Stimulated activated CD4-positive, alpha-beta T cell treated with anti-CD3 and anti-CD28 coated beads, Interleukin-12 subunit alpha, Interleukin-12 subunit beta, amount 100 ng/mL, for 4 hours (primary cell): ENCODE measurements at regions not wholly inside any gene's neighbourhood (a gene's known extent, or its start where the extent isn't known, plus 50 kb on each side); places are given as distances from the start of the nearest gene placed in this dataset.

Experiments used
- DNase-seq: peaks from one replicate; pipeline ENCODE4 v3.0.0-alpha.2; 2020

- no peak for DNase-seq
These were observed 115.5 kb downstream of the PAPOLA start for GRCh38 chr14:96617635-96618034.

GRCh38 chr14:96622926-96623325, 120.7 kb downstream of the PAPOLA start:
- DNase-seq: no peak

DNA sequence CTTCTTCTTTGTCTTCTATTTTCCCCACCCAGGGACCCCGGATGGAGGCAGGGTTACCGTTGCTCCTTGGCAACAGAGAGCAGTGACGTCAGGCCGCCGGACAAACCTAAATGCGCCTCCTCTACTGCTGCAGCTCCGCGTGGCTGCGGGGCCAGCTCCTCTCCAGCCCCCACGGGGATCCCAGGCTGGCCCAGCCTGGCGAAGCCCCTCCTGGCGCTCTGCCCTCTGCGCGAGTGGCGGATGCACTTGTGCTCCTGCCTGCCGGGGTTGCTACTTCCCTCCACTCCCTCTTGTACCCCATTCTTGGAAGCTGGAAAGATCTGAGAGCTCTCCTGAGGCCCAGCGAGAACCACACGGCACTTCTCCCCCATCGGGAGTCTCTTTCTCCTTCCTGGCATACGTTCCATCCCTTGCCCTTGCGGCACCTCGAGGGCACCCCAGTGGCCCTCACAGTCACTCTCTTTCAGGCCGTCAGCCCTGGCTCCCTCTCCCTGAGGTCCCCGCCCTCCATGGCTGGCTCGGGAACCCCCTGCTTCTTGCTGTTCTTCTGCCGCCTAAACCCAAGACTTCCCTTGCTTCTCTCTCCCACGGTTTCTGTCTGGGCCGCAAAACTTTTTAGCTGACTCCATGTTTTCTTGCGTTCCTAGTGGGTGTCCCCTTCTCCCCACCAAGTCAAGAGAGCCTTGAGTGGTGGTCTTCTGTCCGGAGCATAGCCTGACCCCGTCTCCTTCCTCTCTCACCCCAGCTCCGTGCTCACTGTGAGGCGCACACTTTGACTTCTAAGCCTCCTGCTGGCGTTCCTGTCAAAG, 121.7 kb downstream of the PAPOLA start:
- no peak for DNase-seq

DNA sequence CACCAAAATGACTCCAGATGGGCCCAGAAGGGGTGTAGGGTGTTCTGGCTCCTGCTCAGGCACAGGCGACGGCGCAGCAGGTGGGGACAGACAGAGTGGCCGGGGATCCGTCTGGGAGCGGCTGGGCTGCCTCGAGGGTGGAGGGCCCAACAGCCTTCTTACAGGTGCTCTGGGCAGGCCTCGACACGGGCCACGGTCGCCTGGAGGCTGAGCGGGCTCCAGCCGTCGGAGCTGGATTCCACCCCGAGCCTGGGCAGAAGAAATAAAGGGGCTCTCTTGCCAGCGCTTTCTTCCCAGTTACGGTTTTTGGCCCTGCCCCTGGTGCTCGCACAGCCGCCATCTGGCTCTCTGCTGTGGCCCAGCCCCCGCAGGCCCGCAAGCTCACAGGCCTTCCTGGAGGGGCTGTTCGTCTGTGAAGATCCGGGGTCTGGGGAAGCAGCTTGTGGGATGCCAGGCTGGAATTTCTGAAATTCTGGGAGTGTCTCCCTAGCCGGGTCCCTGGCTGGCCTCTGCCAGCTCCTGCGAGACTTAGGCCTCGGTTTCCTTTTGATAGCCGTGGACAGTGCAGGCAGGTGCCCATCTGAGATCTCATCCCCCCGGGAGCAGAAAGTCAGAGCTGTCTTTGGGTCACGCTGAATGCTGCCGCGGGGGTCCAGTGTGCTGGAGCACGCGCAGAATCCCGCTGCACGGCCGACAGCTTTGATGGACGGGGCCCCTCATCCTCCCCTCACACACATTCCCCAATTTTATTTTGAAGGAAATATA, 122.7 kb downstream of the PAPOLA start:
- no peak for DNase-seq

- no peak for DNase-seq
These were observed 123.3 kb downstream of the PAPOLA start for GRCh38 chr14:96625426-96625985.

GRCh38 chr14:96626121-96626768, 124.1 kb downstream of the PAPOLA start:
- DNase-seq: no peak

DNA sequence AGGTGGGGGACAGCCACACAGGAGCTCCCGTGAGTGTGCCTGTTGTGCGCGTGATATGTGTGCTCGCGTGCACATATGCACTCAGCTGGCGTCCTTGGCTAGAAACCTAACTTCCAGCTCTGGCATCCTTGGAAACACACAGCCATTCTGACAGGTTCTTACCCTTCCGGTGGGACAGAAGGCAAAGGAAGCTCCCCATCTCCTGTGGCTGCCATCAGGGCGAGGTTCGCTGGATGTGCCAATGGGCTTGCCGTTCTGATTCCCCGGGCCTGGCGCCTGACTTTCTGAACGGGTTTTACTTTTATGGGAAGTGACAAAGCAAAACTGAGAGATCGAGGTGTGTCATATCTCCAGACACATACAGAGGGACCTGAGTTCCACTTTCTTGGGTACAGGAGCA, 124.7 kb downstream of the PAPOLA start:
- DNase-seq: no peak

GRCh38 chr14:96627386-96627785, 125.2 kb downstream of the PAPOLA start:
- DNase-seq: no peak

- DNase-seq: no peak
These were observed 125.9 kb downstream of the PAPOLA start for GRCh38 chr14:96627811-96628775.

DNA sequence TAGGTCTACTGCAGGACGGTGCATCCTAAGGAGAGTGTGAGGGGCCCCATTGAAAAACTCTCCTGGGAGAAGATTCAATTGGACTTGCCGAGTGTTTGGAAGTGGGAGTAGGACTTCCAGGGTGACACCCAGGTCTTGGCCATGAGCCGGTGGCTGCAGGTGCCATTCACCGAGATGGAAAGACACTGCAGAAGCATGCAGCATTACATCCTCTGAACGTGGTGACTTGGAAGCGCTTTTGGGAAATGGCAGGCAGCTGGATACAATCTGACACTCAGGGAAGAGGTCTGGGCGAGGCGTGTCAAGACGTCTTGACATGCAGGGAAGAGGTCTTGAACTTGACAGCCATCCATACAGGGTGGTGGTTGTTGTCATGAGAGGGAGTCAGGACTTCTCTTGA, 126.9 kb downstream of the PAPOLA start:
- no peak for DNase-seq

DNA sequence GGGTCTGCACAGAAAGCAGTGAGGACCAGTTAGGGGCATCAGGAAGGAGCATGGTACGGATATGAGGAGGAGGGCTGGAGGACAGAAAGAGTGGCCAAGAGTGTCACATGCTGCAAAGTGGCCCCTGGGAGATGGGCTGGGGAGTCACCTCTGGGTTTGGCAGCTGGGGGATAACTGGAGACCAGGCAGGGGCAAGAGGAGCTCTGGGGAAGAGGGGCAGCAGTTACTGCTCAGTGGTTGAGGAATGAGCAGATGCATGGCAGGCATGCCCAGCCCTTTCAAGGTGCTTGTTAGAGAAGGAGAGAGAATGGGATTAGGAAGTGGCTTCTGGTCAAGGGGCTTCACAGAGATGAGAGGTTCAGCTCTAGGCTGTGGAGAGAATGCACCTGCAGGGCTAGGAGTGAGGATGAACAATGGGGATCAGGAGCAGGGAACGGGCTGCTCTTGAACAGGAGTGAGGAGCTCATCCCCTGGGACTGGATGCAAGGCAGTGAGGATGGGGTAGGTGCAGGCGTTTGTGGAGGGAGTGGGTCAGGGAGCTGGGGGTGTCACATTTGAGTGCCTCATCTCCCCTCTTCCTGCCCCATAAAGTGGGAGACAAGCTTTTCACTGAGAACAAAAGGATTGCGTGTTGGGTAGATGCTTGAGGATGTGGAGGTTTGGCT, 127.5 kb downstream of the PAPOLA start:
- no peak for DNase-seq

GRCh38 chr14:96630281-96630680, 128.1 kb downstream of the PAPOLA start:
- no peak for DNase-seq

GRCh38 chr14:96631030-96631429, 128.8 kb downstream of the PAPOLA start:
- DNase-seq: no peak

DNA sequence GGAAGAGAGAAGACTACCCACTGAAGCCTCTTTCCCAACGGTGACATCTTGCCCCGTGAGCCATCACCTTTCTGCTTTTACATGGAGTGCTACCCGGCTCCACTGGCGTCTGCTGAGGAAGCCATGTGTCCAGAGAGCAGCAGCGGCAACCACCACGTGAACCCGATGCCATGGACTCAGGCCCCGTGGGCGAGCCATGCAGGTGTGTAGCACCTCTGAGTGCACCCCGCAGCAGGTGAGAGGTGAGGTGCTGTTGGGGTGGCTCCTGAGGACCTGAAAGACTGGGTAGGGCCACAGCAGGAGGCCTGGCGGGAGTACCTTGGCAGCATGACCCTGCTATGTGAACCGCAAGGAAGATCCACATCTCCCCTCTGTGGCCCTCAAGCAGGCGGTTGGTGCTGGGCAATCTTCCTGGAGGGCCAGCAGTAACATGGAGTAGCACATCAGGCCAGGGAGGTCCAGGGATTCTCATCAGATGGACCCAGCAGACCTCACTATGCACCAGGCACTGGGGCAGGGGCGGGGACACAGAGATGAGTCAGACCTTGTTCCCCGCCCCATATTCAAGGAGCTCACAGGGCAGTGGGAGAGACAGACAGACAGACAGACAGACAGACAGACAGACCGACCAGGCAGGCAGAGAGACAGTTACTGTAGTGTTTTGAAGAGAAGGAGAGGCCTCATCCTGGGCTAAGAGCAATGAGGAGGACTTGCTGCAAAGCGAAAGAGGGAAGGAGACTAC, 129.6 kb downstream of the PAPOLA start:
- DNase-seq: no peak

DNA sequence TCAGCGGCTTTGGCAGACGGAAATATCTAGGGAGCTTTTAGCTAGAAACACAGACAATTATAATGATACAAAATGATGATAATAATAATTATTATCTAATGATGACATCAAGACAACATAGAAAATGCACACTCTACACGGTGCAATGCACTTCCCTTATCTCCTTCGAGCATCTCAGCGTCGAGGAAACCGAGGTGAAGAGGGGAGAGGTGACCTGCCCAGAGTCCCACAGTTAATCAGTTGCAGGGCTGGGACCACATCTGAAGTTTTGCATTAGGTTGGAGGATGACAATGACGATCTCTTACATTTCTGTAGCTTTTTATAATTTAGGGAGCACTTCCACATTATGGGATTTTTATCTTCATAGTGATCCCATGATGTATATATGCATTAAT, 130.2 kb downstream of the PAPOLA start:
- DNase-seq: no peak

GRCh38 chr14:96633096-96633495, 130.9 kb downstream of the PAPOLA start:
- DNase-seq: no peak

DNA sequence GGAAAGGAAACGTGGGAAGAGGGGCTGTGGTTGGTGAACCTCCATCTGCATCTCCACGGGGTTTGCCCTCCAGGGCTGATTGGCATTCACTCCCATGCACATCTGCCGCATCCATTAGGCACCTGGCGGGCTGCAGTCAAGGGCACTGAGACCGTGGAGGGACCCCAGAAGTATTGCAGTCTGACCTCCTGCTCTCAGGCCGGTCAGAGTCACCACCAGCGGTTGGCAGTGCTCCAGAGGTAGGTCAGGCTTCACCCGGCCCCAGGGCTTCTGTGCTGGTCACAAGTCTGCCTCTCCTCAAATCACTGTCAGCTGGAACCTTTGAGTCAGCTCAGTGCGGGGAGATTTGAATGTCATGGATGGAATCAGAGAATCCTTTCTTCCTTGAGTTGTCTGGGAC, 132.3 kb downstream of the PAPOLA start:
- DNase-seq: no peak

GRCh38 chr14:96634896-96635295, 132.7 kb downstream of the PAPOLA start:
- no peak for DNase-seq

DNA sequence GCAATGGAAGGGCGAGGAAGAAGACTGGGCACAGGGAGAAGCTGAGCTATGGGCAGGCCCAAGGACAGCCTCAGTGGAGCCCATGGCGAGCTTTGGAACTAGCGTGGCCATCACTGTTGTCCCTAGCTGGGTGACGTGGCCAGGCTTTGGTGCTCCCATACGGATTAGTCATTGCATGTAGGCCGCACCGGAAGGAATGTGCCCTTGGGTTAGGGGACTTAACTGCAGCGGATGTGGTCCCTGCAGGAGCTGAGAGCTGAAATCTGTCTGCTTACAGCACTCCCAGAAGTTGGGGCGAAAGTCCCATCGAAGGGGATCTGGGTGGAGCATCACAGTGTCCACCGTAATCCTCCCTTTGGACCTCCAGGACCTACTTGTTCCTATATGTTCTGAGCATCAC, 133.7 kb downstream of the PAPOLA start:
- DNase-seq: no peak

DNA sequence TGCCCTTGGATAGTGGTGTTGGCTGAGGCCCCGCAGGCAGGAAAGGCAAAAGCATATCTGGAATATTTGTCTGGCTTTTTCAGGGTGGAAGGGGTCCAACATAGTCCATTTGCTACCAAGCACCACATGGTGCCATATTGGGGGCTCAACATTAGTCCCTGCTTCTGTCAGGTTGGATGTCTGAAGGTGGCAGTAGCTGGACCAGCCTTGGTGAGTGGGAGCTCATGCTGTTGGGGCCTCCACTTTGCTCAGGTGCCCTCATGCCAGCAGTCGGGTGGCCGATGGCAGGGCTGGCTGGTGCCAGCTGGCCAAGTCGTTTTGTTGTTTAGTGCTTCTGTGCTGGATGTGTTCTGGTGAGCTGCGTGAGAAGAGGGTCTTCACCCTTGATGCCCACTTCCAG, 135.3 kb downstream of the PAPOLA start:
- no peak for DNase-seq
